HCT116 (cell line): ENCODE measurements at regions not wholly inside any gene's neighbourhood (a gene's known extent, or its start where the extent isn't known, plus 50 kb on each side); places are given as distances from the start of the nearest gene placed in this dataset.

Experiments used
- CEBPB ChIP-seq: IDR thresholded peaks from 2 replicates; pipeline ENCODE4 v1.6.1; 2012; ENCODE audit warnings: low read depth
- CTCF ChIP-seq, 3 experiments: fragments of 200-600 bp in 1 of 3; sonication (generic) in 1 of 3; IDR thresholded peaks in 2 of 3; conservative IDR thresholded peaks in 1 of 3; 2 replicates each; pipeline ENCODE4 v1.5.1; 2012 to 2017; ENCODE audit warnings: low read depth in 2 of 3, low read length in 2 of 3, antibody characterized with exemption in 1 of 3, borderline replicate concordance in 1 of 3, control low read depth in 1 of 3, mild to moderate bottlenecking in 1 of 3, mixed read lengths in 1 of 3, mixed run types in 1 of 3, moderate library complexity in 1 of 3; ENCODE audit not compliant: insufficient read depth in 1 of 3
- EGR1 ChIP-seq: IDR thresholded peaks from 2 replicates; pipeline ENCODE4 v1.6.1; 2012; ENCODE audit warnings: low read depth
- ELF1 ChIP-seq: IDR thresholded peaks from 2 replicates; pipeline ENCODE4 v1.6.1; 2012; ENCODE audit warnings: low read depth, borderline replicate concordance
- EZH2 ChIP-seq: fragments of 200-600 bp; sonication (generic); IDR thresholded peaks from 2 replicates; pipeline ENCODE4 v1.6.1; 2017; ENCODE audit warnings: antibody characterized with exemption, mixed run types
- EZH2phosphoT487 ChIP-seq: fragments of 200-600 bp; IDR thresholded peaks from 2 replicates; pipeline ENCODE4 v1.6.1; 2018; ENCODE audit warnings: antibody characterized with exemption, borderline replicate concordance
- MAX ChIP-seq: IDR thresholded peaks from 2 replicates; pipeline ENCODE4 v1.6.1; 2012
- POLR2A ChIP-seq: IDR thresholded peaks from 2 replicates; pipeline ENCODE4 v1.7.0; 2011; ENCODE audit warnings: borderline replicate concordance; ENCODE audit not compliant: insufficient read depth, insufficient read length; ENCODE audit errors: extremely low read depth
- POLR2AphosphoS5 ChIP-seq: IDR thresholded peaks from 2 replicates; pipeline ENCODE4 v1.6.1; 2011; ENCODE audit warnings: mild to moderate bottlenecking, low read depth, low read length, moderate library complexity
- REST ChIP-seq: IDR thresholded peaks from 2 replicates; pipeline ENCODE4 v1.6.1; 2012; ENCODE audit warnings: low read depth
- SP1 ChIP-seq: IDR thresholded peaks from 2 replicates; pipeline ENCODE4 v1.6.1; 2012; ENCODE audit warnings: low read depth
- SRF ChIP-seq: IDR thresholded peaks from 2 replicates; pipeline ENCODE4 v1.6.1; 2012; ENCODE audit warnings: low read depth
- YY1 ChIP-seq: IDR thresholded peaks from 2 replicates; pipeline ENCODE4 v1.6.1; 2011; ENCODE audit warnings: low read length, low read depth, moderate library complexity, mild to moderate bottlenecking; ENCODE audit not compliant: insufficient replicate concordance; ENCODE audit errors: extremely low read depth
- ZNF274 ChIP-seq: fragments of 200-500 bp; sonication (Bioruptor generic); IDR thresholded peaks from 2 replicates; pipeline ENCODE4 v1.6.1; 2014; ENCODE audit warnings: mild to moderate bottlenecking, low read depth, low read length, inconsistent platforms

GRCh38 chr5:23302438-23302837 lies 205.0 kb upstream of the PRDM9 start:
- TF ChIP-seq CTCF (IDR thresholded peaks at IDR 0.05 in 2 of 3, conservative IDR thresholded peaks at IDR 0.05 in 1 of 3; ENCODE audit: borderline replicate concordance in 1 of 3, insufficient read depth in 1 of 3, low read depth in 2 of 3, low read length in 2 of 3) = no peak
- no peak for TF ChIP-seq POLR2A
- no peak for TF ChIP-seq SRF
- no peak for TF ChIP-seq REST
- TF ChIP-seq EZH2phosphoT487 = no peak
- no peak for TF ChIP-seq ELF1
- no peak for TF ChIP-seq YY1
- no peak for TF ChIP-seq SP1
- TF ChIP-seq EZH2 = no peak
- TF ChIP-seq MAX = no peak
- TF ChIP-seq CEBPB = no peak
- TF ChIP-seq POLR2AphosphoS5 = no peak
- no peak for TF ChIP-seq EGR1
- TF ChIP-seq ZNF274 = no peak
